ENCODE measurements at regions not wholly inside any gene's neighbourhood (a gene's known extent, or its start where the extent isn't known, plus 50 kb on each side); places are given as distances from the start of the nearest gene placed in this dataset.
"Not testable (repeated sequence)": the region's sequence is repeated elsewhere in the genome, so short reads cannot be mapped to it uniquely, and the experiment has no call there.

DNA sequence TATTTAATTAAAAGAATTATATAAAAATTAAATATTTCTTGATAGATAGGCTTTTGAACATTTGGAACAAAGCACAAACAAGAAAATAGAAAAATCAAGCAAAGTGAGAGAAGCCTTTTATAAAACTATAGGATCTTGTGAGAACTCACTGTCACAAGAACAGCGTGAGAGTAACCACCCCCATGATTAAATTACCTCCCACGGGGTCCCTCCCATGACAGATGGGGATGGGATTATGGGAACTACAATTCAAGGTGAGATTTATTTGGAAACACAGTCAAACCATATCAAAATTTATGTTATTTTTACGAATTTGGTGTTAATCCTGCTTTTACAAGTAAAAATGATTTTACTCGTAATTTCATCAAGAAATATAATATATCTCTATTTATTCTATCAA lies 1136.1 kb upstream of the POT1 start:
- H3K9me3 ChIP-seq: no peaks in the 10 kb centered on the region
- DNase-seq (no peak), ATAC-seq (no peak)
- no peak overlapping the region for H3K4me3 ChIP-seq
- no peaks in the 10 kb centered on the region for H3K27me3 ChIP-seq
- no peaks in the 10 kb centered on the region for H3K36me3 ChIP-seq
- no peaks in the 10 kb centered on the region for H3K4me1 ChIP-seq
- no peak overlapping the region for H3K27ac ChIP-seq
- TF ChIP-seq, protein P1, sequence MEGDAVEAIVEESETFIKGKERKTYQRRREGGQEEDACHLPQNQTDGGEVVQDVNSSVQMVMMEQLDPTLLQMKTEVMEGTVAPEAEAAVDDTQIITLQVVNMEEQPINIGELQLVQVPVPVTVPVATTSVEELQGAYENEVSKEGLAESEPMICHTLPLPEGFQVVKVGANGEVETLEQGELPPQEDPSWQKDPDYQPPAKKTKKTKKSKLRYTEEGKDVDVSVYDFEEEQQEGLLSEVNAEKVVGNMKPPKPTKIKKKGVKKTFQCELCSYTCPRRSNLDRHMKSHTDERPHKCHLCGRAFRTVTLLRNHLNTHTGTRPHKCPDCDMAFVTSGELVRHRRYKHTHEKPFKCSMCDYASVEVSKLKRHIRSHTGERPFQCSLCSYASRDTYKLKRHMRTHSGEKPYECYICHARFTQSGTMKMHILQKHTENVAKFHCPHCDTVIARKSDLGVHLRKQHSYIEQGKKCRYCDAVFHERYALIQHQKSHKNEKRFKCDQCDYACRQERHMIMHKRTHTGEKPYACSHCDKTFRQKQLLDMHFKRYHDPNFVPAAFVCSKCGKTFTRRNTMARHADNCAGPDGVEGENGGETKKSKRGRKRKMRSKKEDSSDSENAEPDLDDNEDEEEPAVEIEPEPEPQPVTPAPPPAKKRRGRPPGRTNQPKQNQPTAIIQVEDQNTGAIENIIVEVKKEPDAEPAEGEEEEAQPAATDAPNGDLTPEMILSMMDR (IDR thresholded peaks at IDR 0.05): no peak
- intact Hi-C loops (cut with DNase I): no loop called here

DNA sequence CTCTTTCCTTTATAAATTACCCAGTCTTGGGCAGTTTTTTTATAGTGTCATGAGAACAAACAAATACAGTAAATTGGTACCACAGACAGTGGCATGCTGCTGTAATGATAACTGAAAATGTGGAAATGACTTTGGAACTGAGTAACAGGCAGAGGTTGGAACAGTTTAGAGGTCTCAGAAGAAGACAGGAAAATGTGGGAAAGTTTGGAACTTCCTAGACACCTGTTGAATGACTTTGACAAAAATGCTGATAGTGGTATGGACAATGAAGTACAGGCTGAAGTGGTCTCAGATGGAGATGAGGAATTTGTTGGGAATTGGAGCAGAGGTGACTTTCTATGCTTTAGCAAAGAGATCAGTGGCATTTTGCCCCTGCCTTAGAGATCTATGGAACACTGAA lies 1128.4 kb upstream of the POT1 start:
- H3K27me3 ChIP-seq: no peaks in the 10 kb centered on the region
- no peaks in the 10 kb centered on the region for H3K4me1 ChIP-seq
- H3K4me3 ChIP-seq: no peak overlapping the region
- DNase-seq (no peak), ATAC-seq (no peak)
- H3K36me3 ChIP-seq: no peaks in the 10 kb centered on the region
- TF ChIP-seq, protein P1 (IDR thresholded peaks at IDR 0.05): no peak
- no peak overlapping the region for H3K27ac ChIP-seq
- intact Hi-C loops (cut with DNase I): no loop called here
- H3K9me3 ChIP-seq: peaks cover 0 to 4% of the 10 kb centered on the region in 2 donors

DNA sequence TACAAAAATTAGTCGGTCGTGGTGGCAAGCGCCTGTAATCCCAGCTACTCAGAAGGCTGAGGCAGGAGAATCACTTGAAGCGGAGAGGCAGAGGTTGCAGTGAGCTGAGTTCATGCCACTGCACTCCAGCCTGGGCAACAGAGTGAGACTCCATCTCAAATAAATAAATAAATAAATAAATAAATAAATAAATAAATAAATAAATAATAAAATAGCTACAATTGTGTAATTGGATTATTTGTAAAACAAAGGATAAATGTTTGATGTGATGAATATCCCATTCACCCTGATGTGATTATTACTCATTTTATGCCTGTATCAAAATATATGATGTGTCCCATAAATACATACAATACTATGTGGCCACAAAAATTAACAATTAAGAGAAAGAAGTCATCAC lies 1127.0 kb upstream of the POT1 start:
- H3K9me3 ChIP-seq; ATAC-seq; H3K36me3 ChIP-seq; H3K4me3 ChIP-seq; H3K27ac ChIP-seq; H3K4me1 ChIP-seq; intact Hi-C loops (cut with DNase I); DNase-seq; H3K27me3 ChIP-seq: not testable (repeated sequence)

DNA sequence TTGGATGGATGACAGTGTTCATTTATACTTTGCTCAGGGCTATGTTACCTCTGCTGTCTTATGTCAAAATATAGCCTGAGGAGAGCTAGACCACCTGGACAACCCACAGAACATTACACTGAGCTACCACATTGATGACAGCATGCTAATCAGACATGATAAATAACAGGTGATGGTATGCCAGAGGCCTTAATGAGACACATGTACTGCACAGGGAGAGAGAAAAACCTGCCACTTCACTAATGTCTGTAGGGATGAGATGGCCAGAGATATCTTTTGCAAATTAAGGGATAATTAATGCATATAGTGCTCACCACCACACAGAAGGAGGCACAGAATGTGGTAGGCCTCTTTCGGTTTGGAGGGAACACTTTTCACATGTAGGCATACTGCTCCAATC lies 1122.6 kb upstream of the POT1 start:
- TF ChIP-seq, protein P1 (IDR thresholded peaks at IDR 0.05): no peak
- intact Hi-C loops (cut with DNase I): no loop called here
- ATAC-seq: no peak

DNA sequence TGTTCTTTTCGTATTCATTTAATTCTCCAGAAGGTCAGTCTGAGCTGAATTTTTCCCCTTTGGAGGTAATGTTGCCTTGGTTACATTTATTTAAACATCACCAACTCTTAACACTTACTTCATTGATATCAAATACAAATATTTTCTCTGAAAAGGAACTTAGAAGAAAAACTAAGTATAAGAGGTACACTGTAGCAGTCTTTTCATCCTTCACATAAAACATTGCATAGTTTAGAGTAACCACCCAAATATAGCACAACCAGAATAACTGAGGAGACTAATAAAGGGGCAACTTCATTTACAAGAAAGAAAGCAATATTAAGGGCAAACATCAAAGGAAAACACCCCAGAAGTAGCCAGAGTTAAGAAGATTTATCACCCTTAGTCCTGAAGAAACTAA lies 1115.0 kb upstream of the POT1 start:
- H3K4me1 ChIP-seq: no peaks in the 10 kb centered on the region
- no peaks in the 10 kb centered on the region for H3K36me3 ChIP-seq
- intact Hi-C loops (cut with DNase I): no loop called here
- no peak for ATAC-seq
- H3K27ac ChIP-seq: no peak overlapping the region
- TF ChIP-seq, protein P1 (IDR thresholded peaks at IDR 0.05): no peak
- H3K9me3 ChIP-seq: peaks cover 0 to 16% of the 10 kb centered on the region in 2 donors
- H3K27me3 ChIP-seq: no peaks in the 10 kb centered on the region
- no peak for DNase-seq
- no peak overlapping the region for H3K4me3 ChIP-seq

More for the DNA sequence above, 1122.6 kb upstream of the POT1 start:
- no peak overlapping the region for H3K4me3 ChIP-seq
- H3K4me1 ChIP-seq: no peaks in the 10 kb centered on the region
- no peak for DNase-seq
- H3K36me3 ChIP-seq: no peaks in the 10 kb centered on the region
- H3K9me3 ChIP-seq: peaks cover 0 to 10% of the 10 kb centered on the region in 2 donors
- no peaks in the 10 kb centered on the region for H3K27me3 ChIP-seq
- no peak overlapping the region for H3K27ac ChIP-seq

DNA sequence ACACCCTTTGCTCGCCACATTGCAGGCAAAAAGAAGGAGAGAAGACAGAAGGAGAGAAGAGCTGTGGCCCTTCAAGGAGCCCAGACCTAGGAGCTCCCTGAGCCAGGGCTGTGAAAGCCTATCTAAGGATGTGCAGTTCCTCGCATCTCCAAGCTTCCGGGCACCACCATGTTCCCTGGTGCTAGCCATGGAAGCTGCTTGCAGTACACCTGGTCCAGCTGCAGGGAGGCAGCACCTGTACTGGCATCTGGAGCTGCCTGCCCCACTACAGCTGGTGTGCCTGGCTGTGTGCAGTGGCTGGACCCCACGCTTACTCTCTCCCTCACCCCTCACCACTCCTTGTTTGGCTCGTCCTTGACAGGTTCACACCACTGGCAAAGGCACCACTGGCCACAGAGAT lies 1111.8 kb upstream of the POT1 start:
- Histone ChIP-seq H3K27ac (no peak overlapping the region), H3K4me3 (no peak overlapping the region), H3K9me3 (peaks cover 0 to 12% of the 10 kb centered on the region in 2 donors), H3K36me3 (no peaks in the 10 kb centered on the region), H3K4me1 (no peaks in the 10 kb centered on the region), H3K27me3 (no peaks in the 10 kb centered on the region)
- no peak for ATAC-seq
- peak in 1 of 4 donors; percentile 35 for DNase-seq
- intact Hi-C loops (cut with DNase I): no loop called here
- TF ChIP-seq, protein P1 (IDR thresholded peaks at IDR 0.05): no peak
